ENCODE measurements at regions not wholly inside any gene's neighbourhood (a gene's known extent, or its start where the extent isn't known, plus 50 kb on each side); places are given as distances from the start of the nearest gene placed in this dataset.

GRCh38 chr2:7430421-7430868 is 513.2 kb downstream of the RNF144A start:
- Mint-ChIP-seq H3K9me3 (peaks cover 9% of the 10 kb centered on the region), H3K4me1 (ENCODE audit: unreplicated experiment) (peaks cover 11% of the 10 kb centered on the region), H3K4me3 (peak overlapping the region; percentile 86), H3K27ac (peak overlapping the region; percentile 66), H3K27me3 (peaks cover 6% of the 10 kb centered on the region), H3K36me3 (no peaks in the 10 kb centered on the region)
- no peak for TF ChIP-seq CTCF (conservative IDR thresholded peaks at IDR 0.05)
- DNase-seq (ENCODE audit: extremely low spot score, unreplicated experiment), result no peak

- Mint-ChIP-seq H3K9me3 (peaks cover 9% of the 10 kb centered on the region), H3K4me1 (ENCODE audit: unreplicated experiment) (peaks cover 11% of the 10 kb centered on the region), H3K36me3 (no peaks in the 10 kb centered on the region), H3K27me3 (peaks cover 6% of the 10 kb centered on the region), H3K27ac (no peak overlapping the region), H3K4me3 (peak overlapping the region; percentile 70)
- no peak for TF ChIP-seq CTCF (conservative IDR thresholded peaks at IDR 0.05)
- no peak for DNase-seq (ENCODE audit: extremely low spot score, unreplicated experiment)
Observed at GRCh38 chr2:7430869-7431641, 513.8 kb downstream of the RNF144A start.

- no peak for TF ChIP-seq CTCF (conservative IDR thresholded peaks at IDR 0.05)
- DNase-seq (ENCODE audit: extremely low spot score, unreplicated experiment), result no peak
- H3K36me3 Mint-ChIP-seq, result no peaks in the 10 kb centered on the region
- H3K9me3 Mint-ChIP-seq, result peaks cover 9% of the 10 kb centered on the region
- H3K4me3 Mint-ChIP-seq, result peak overlapping the region; percentile 15
- no peak overlapping the region for H3K27ac Mint-ChIP-seq
- peaks cover 6% of the 10 kb centered on the region for H3K27me3 Mint-ChIP-seq
- peaks cover 7% of the 10 kb centered on the region for H3K4me1 Mint-ChIP-seq (ENCODE audit: unreplicated experiment)
Observed at GRCh38 chr2:7432436-7432835, 515.2 kb downstream of the RNF144A start.

GRCh38 chr2:7436096-7436906 is 519.1 kb downstream of the RNF144A start:
- no peak for TF ChIP-seq CTCF (conservative IDR thresholded peaks at IDR 0.05)
- Mint-ChIP-seq H3K36me3 (no peaks in the 10 kb centered on the region), H3K27me3 (peaks cover under 1% of the 10 kb centered on the region), H3K4me1 (ENCODE audit: unreplicated experiment) (no peaks in the 10 kb centered on the region), H3K4me3 (no peak overlapping the region), H3K9me3 (peaks cover 9% of the 10 kb centered on the region), H3K27ac (no peak overlapping the region)
- no peak for DNase-seq (ENCODE audit: extremely low spot score, unreplicated experiment)

GRCh38 chr2:7437141-7437540 is 519.9 kb downstream of the RNF144A start:
- Mint-ChIP-seq H3K4me1 (ENCODE audit: unreplicated experiment) (no peaks in the 10 kb centered on the region), H3K36me3 (no peaks in the 10 kb centered on the region), H3K27me3 (peaks cover 3% of the 10 kb centered on the region), H3K4me3 (no peak overlapping the region), H3K27ac (no peak overlapping the region), H3K9me3 (peaks cover 9% of the 10 kb centered on the region)
- no peak for TF ChIP-seq CTCF (conservative IDR thresholded peaks at IDR 0.05)
- no peak for DNase-seq (ENCODE audit: extremely low spot score, unreplicated experiment)

Data from type B pancreatic cell (in vitro differentiated cells).